IPS DF 4.7 (cell line): ENCODE measurements at regions not wholly inside any gene's neighbourhood (a gene's known extent, or its start where the extent isn't known, plus 50 kb on each side); places are given as distances from the start of the nearest gene placed in this dataset.
"Not testable (repeated sequence)": the region's sequence is repeated elsewhere in the genome, so short reads cannot be mapped to it uniquely, and the experiment has no call there.

Source experiments
- DNase-seq: peaks from one replicate; pipeline ENCODE4 v3.0.0-alpha.2; 2013; ENCODE audit warnings: low spot score; ENCODE audit errors: extremely low read depth

GRCh38 chr12:74337951-74338350 is 199.7 kb upstream of the ATXN7L3B start:
- no peak for DNase-seq

GRCh38 chr12:74339211-74339610 is 198.4 kb upstream of the ATXN7L3B start:
- no peak for DNase-seq

GRCh38 chr12:74349925-74350324 is 187.7 kb upstream of the ATXN7L3B start:
- no peak for DNase-seq

- peak; percentile 16 for DNase-seq
These were observed 172.3 kb upstream of the ATXN7L3B start for GRCh38 chr12:74365178-74365964.

- no peak for DNase-seq
These were observed 166.9 kb upstream of the ATXN7L3B start for GRCh38 chr12:74370608-74371216.

GRCh38 chr12:74379114-74379513 is 158.5 kb upstream of the ATXN7L3B start:
- no peak for DNase-seq

- DNase-seq: no peak
These were observed 155.7 kb upstream of the ATXN7L3B start for GRCh38 chr12:74381958-74382357.

GRCh38 chr12:74382983-74383382 is 154.7 kb upstream of the ATXN7L3B start:
- DNase-seq: no peak

- DNase-seq: no peak
These were observed 146.4 kb upstream of the ATXN7L3B start for GRCh38 chr12:74391283-74391682.

- no peak for DNase-seq
These were observed 144.4 kb upstream of the ATXN7L3B start for GRCh38 chr12:74393272-74393671.

GRCh38 chr12:74394647-74395046 is 143.0 kb upstream of the ATXN7L3B start:
- DNase-seq: no peak

- DNase-seq: no peak
These were observed 136.6 kb upstream of the ATXN7L3B start for GRCh38 chr12:74401035-74401434.

GRCh38 chr12:74401966-74402365 is 135.7 kb upstream of the ATXN7L3B start:
- DNase-seq: no peak

GRCh38 chr12:74403221-74403470 is 134.5 kb upstream of the ATXN7L3B start:
- not testable (repeated sequence) for DNase-seq

GRCh38 chr12:74408601-74409166 is 129.0 kb upstream of the ATXN7L3B start:
- no peak for DNase-seq

GRCh38 chr12:74412606-74413230 is 124.9 kb upstream of the ATXN7L3B start:
- DNase-seq: no peak

- DNase-seq: no peak
These were observed 122.0 kb upstream of the ATXN7L3B start for GRCh38 chr12:74415633-74416032.

- no peak for DNase-seq
These were observed 119.1 kb upstream of the ATXN7L3B start for GRCh38 chr12:74418573-74418972.

GRCh38 chr12:74424778-74425177 is 112.9 kb upstream of the ATXN7L3B start:
- no peak for DNase-seq

GRCh38 chr12:74426091-74426490 is 111.5 kb upstream of the ATXN7L3B start:
- no peak for DNase-seq

GRCh38 chr12:74429535-74429934 is 108.1 kb upstream of the ATXN7L3B start:
- DNase-seq: no peak

- no peak for DNase-seq
These were observed 105.8 kb upstream of the ATXN7L3B start for GRCh38 chr12:74431801-74432200.

- DNase-seq: no peak
These were observed 97.2 kb upstream of the ATXN7L3B start for GRCh38 chr12:74440469-74440868.
